Activated T-cell treated with anti-CD3 and anti-CD28 coated beads, Interleukin-2, amount 50 U/mL, for 24 hours (primary cell): ENCODE measurements at regions not wholly inside any gene's neighbourhood (a gene's known extent, or its start where the extent isn't known, plus 50 kb on each side); places are given as distances from the start of the nearest gene placed in this dataset.

ENCODE experiments used
- DNase-seq: peaks from one replicate; pipeline ENCODE4 v3.0.0-alpha.2; 2020
- H3K27ac Mint-ChIP-seq: 2 replicates; pipeline ENCODE4 v1.8.0; 2020; ENCODE audit warnings: mild to moderate bottlenecking, mixed read lengths
- H3K27me3 Mint-ChIP-seq: 2 replicates; pipeline ENCODE4 v1.8.0; 2020; ENCODE audit warnings: mixed read lengths
- H3K36me3 Mint-ChIP-seq: 2 replicates; pipeline ENCODE4 v1.8.0; 2020; ENCODE audit warnings: low read depth, mixed read lengths
- H3K4me1 Mint-ChIP-seq: 2 replicates; pipeline ENCODE4 v1.8.0; 2020; ENCODE audit warnings: low read depth, mixed read lengths
- H3K4me3 Mint-ChIP-seq: 2 replicates; pipeline ENCODE4 v1.8.0; 2020; ENCODE audit warnings: mild to moderate bottlenecking, moderate library complexity, mixed read lengths
- H3K9me3 Mint-ChIP-seq: 2 replicates; pipeline ENCODE4 v1.8.0; 2020; ENCODE audit warnings: mixed read lengths

- DNase-seq: no peak
- Mint-ChIP-seq H3K4me3 (no peak overlapping the region), H3K27me3 (peaks cover 9% of the 10 kb centered on the region), H3K4me1 (no peaks in the 10 kb centered on the region), H3K36me3 (no peaks in the 10 kb centered on the region), H3K9me3 (peaks cover 6% of the 10 kb centered on the region), H3K27ac (no peak overlapping the region)
These were observed 190.5 kb upstream of the SKOR2 start for GRCh38 chr18:47441914-47442313.

- Mint-ChIP-seq H3K36me3 (no peaks in the 10 kb centered on the region), H3K4me1 (no peaks in the 10 kb centered on the region), H3K27me3 (peaks cover 15% of the 10 kb centered on the region), H3K9me3 (no peaks in the 10 kb centered on the region), H3K27ac (no peak overlapping the region), H3K4me3 (no peak overlapping the region)
- no peak for DNase-seq
These were observed 186.5 kb upstream of the SKOR2 start for GRCh38 chr18:47438001-47438400.

- no peak overlapping the region for H3K27ac Mint-ChIP-seq
- H3K4me3 Mint-ChIP-seq: no peak overlapping the region
These were observed 185.4 kb upstream of the SKOR2 start for GRCh38 chr18:47436871-47437270.

GRCh38 chr18:47434214-47434746 lies 182.8 kb upstream of the SKOR2 start:
- Mint-ChIP-seq H3K36me3 (no peaks in the 10 kb centered on the region), H3K9me3 (no peaks in the 10 kb centered on the region), H3K27ac (no peak overlapping the region), H3K4me3 (no peak overlapping the region), H3K27me3 (peaks cover 22% of the 10 kb centered on the region), H3K4me1 (no peaks in the 10 kb centered on the region)
- DNase-seq: no peak

More at GRCh38 chr18:47436871-47437270, 185.4 kb upstream of the SKOR2 start:
- peaks cover 15% of the 10 kb centered on the region for H3K27me3 Mint-ChIP-seq
- no peaks in the 10 kb centered on the region for H3K36me3 Mint-ChIP-seq
- H3K4me1 Mint-ChIP-seq: no peaks in the 10 kb centered on the region
- no peaks in the 10 kb centered on the region for H3K9me3 Mint-ChIP-seq
- no peak for DNase-seq

DNA sequence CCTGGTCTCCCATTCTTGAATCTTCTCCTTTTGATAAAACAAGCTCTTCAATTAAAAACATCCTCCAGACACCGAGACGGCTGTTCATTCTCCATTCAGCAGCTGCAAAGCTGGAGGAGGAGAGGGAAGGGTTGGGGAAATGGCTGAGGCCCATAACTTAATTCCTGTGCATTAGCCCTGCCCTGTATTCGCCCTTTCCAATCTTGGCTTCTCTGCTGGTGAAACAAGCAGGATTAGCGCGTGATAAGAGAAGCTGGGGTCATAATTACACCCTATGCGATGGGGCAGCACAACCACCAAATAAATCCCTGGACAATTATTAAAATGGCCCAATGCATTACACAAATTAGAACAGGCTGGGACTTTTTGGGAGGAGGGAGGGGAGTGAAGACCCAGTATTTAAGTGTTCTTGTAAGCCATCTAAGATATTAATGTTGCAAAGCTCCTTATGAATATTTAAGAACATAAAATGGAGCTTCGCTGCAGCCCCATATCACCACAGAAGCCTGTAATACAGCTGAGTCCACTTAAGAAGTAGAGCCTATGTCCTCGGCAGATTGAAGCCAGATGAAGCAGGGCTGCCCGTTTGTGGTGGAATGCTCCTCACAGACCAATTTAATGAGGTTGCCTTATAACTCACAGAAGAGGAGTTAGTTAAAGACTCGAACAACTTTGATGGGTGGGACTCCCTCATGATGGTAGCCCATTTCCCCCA lies 176.6 kb upstream of the SKOR2 start:
- DNase-seq: no peak
- no peaks in the 10 kb centered on the region for H3K4me1 Mint-ChIP-seq
- no peak overlapping the region for H3K4me3 Mint-ChIP-seq
- H3K27ac Mint-ChIP-seq: no peak overlapping the region
- peaks cover 7% of the 10 kb centered on the region for H3K27me3 Mint-ChIP-seq
- H3K9me3 Mint-ChIP-seq: no peaks in the 10 kb centered on the region
- H3K36me3 Mint-ChIP-seq: no peaks in the 10 kb centered on the region

GRCh38 chr18:47427072-47427471 lies 175.6 kb upstream of the SKOR2 start:
- DNase-seq: no peak
- no peaks in the 10 kb centered on the region for H3K36me3 Mint-ChIP-seq
- no peaks in the 10 kb centered on the region for H3K9me3 Mint-ChIP-seq
- peaks cover 8% of the 10 kb centered on the region for H3K27me3 Mint-ChIP-seq
- no peak overlapping the region for H3K4me3 Mint-ChIP-seq
- no peak overlapping the region for H3K27ac Mint-ChIP-seq
- no peaks in the 10 kb centered on the region for H3K4me1 Mint-ChIP-seq

- Mint-ChIP-seq H3K27ac (no peak overlapping the region), H3K27me3 (peaks cover 5% of the 10 kb centered on the region), H3K36me3 (no peaks in the 10 kb centered on the region), H3K4me1 (no peaks in the 10 kb centered on the region), H3K4me3 (no peak overlapping the region), H3K9me3 (no peaks in the 10 kb centered on the region)
- no peak for DNase-seq
These were observed 173.9 kb upstream of the SKOR2 start for GRCh38 chr18:47425365-47425764.

GRCh38 chr18:47422524-47422923 lies 171.1 kb upstream of the SKOR2 start:
- H3K4me3 Mint-ChIP-seq: no peak overlapping the region
- H3K27ac Mint-ChIP-seq: no peak overlapping the region
- H3K27me3 Mint-ChIP-seq: peaks cover 10% of the 10 kb centered on the region
- H3K9me3 Mint-ChIP-seq: no peaks in the 10 kb centered on the region
- no peaks in the 10 kb centered on the region for H3K4me1 Mint-ChIP-seq
- DNase-seq: no peak
- no peaks in the 10 kb centered on the region for H3K36me3 Mint-ChIP-seq

- Mint-ChIP-seq H3K4me1 (no peaks in the 10 kb centered on the region), H3K9me3 (no peaks in the 10 kb centered on the region), H3K27ac (no peak overlapping the region), H3K4me3 (no peak overlapping the region), H3K36me3 (no peaks in the 10 kb centered on the region), H3K27me3 (peaks cover 25% of the 10 kb centered on the region)
- DNase-seq: no peak
These were observed 168.7 kb upstream of the SKOR2 start for GRCh38 chr18:47420130-47420529.

- Mint-ChIP-seq H3K36me3 (no peaks in the 10 kb centered on the region), H3K4me1 (no peaks in the 10 kb centered on the region), H3K9me3 (no peaks in the 10 kb centered on the region), H3K27ac (no peak overlapping the region), H3K4me3 (no peak overlapping the region), H3K27me3 (peaks cover 35% of the 10 kb centered on the region)
- no peak for DNase-seq
These were observed 167.3 kb upstream of the SKOR2 start for GRCh38 chr18:47418746-47419145.

GRCh38 chr18:47417807-47418206 lies 166.3 kb upstream of the SKOR2 start:
- H3K27ac Mint-ChIP-seq: no peak overlapping the region

DNA sequence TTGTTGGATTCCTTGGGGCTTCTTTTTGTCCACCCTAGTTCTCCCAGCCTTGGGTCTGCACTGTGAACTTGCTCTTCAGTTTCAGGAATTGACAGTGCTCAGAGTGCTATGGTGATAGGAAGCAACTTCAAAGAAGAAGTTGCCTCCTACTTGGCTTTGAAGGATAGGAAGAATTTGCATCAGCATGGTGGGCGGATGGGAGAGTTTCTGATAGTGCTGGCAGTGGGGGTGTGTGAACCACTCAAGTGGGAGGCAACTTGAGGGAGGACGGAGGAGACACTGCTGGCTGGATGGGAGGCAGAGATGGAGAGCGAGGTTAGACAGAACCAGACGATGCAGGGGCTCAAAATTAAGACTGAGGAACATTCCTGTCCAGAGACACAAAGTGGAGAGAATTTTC lies 164.4 kb upstream of the SKOR2 start:
- H3K27me3 Mint-ChIP-seq: peaks cover 35% of the 10 kb centered on the region
- no peak for DNase-seq
- no peak overlapping the region for H3K4me3 Mint-ChIP-seq
- no peaks in the 10 kb centered on the region for H3K4me1 Mint-ChIP-seq
- no peak overlapping the region for H3K27ac Mint-ChIP-seq
- no peaks in the 10 kb centered on the region for H3K36me3 Mint-ChIP-seq
- H3K9me3 Mint-ChIP-seq: no peaks in the 10 kb centered on the region

More at GRCh38 chr18:47417807-47418206, 166.3 kb upstream of the SKOR2 start:
- Mint-ChIP-seq H3K4me1 (no peaks in the 10 kb centered on the region), H3K36me3 (no peaks in the 10 kb centered on the region), H3K9me3 (no peaks in the 10 kb centered on the region), H3K27me3 (peaks cover 39% of the 10 kb centered on the region), H3K4me3 (no peak overlapping the region)
- DNase-seq: no peak

GRCh38 chr18:47413327-47413726 lies 161.9 kb upstream of the SKOR2 start:
- no peak overlapping the region for H3K4me3 Mint-ChIP-seq
- H3K27ac Mint-ChIP-seq: no peak overlapping the region
- H3K9me3 Mint-ChIP-seq: no peaks in the 10 kb centered on the region
- no peaks in the 10 kb centered on the region for H3K36me3 Mint-ChIP-seq
- no peak for DNase-seq
- H3K4me1 Mint-ChIP-seq: no peaks in the 10 kb centered on the region
- peaks cover 28% of the 10 kb centered on the region for H3K27me3 Mint-ChIP-seq

- H3K4me3 Mint-ChIP-seq: no peak overlapping the region
- peaks cover 28% of the 10 kb centered on the region for H3K27me3 Mint-ChIP-seq
- H3K36me3 Mint-ChIP-seq: no peaks in the 10 kb centered on the region
- H3K4me1 Mint-ChIP-seq: no peaks in the 10 kb centered on the region
- no peak overlapping the region for H3K27ac Mint-ChIP-seq
- no peaks in the 10 kb centered on the region for H3K9me3 Mint-ChIP-seq
- no peak for DNase-seq
These were observed 161.5 kb upstream of the SKOR2 start for GRCh38 chr18:47412924-47413323.

DNA sequence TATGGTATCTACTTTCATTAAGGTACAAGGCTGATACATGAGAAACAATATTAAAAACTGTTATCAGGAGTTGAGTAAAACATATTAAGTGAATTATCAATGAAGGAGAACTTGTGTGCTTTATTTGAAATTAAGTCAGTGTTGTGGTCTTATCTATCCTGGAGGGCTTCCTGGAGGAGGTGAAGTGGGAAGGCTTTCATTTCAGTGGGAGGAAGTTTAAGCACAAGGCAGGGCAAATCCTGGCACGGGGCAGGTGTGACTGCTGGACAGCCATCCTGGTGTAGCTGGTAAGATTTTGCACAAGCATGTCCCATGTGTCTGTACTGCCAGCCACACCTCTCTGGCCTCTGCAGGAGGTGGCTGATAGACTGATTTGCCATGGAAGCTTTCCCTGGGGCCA lies 159.7 kb upstream of the SKOR2 start:
- Mint-ChIP-seq H3K27me3 (peaks cover 21% of the 10 kb centered on the region), H3K4me3 (no peak overlapping the region), H3K27ac (no peak overlapping the region), H3K36me3 (no peaks in the 10 kb centered on the region), H3K4me1 (no peaks in the 10 kb centered on the region), H3K9me3 (no peaks in the 10 kb centered on the region)
- no peak for DNase-seq
